ENCODE measurements at regions not wholly inside any gene's neighbourhood (a gene's known extent, or its start where the extent isn't known, plus 50 kb on each side); places are given as distances from the start of the nearest gene placed in this dataset.
A peak's percentile ranks its signal among the peaks of the same experiment; 100 is the strongest.
"Not testable (repeated sequence)": the region's sequence is repeated elsewhere in the genome, so short reads cannot be mapped to it uniquely, and the experiment has no call there.

GRCh38 chr11:71126401-71126800, 126.0 kb downstream of the SHANK2 start:
- DNase-seq (ENCODE audit: low spot score) = not testable (repeated sequence)

GRCh38 chr11:71125150-71125549, 127.2 kb downstream of the SHANK2 start:
- no peak for DNase-seq (ENCODE audit: low spot score)

- DNase-seq (ENCODE audit: low spot score) = no peak
These were observed 128.2 kb downstream of the SHANK2 start for GRCh38 chr11:71124127-71124526.

- DNase-seq (ENCODE audit: low spot score) = peak; percentile 53
These were observed 131.9 kb downstream of the SHANK2 start for GRCh38 chr11:71120471-71120896.

GRCh38 chr11:71119656-71120269, 132.6 kb downstream of the SHANK2 start:
- no peak for DNase-seq (ENCODE audit: low spot score)

- peak; percentile 6 for DNase-seq (ENCODE audit: low spot score)
These were observed 133.6 kb downstream of the SHANK2 start for GRCh38 chr11:71118671-71119250.

GRCh38 chr11:71117311-71117710, 135.1 kb downstream of the SHANK2 start:
- no peak for DNase-seq (ENCODE audit: low spot score)

- no peak for DNase-seq (ENCODE audit: low spot score)
These were observed 135.7 kb downstream of the SHANK2 start for GRCh38 chr11:71116693-71117040.

GRCh38 chr11:71115770-71116692, 136.3 kb downstream of the SHANK2 start:
- DNase-seq (ENCODE audit: low spot score) = no peak

GRCh38 chr11:71114124-71114851, 138.1 kb downstream of the SHANK2 start:
- no peak for DNase-seq (ENCODE audit: low spot score)

- no peak for DNase-seq (ENCODE audit: low spot score)
These were observed 139.4 kb downstream of the SHANK2 start for GRCh38 chr11:71112990-71113389.

- no peak for DNase-seq (ENCODE audit: low spot score)
These were observed 139.9 kb downstream of the SHANK2 start for GRCh38 chr11:71112454-71112853.

GRCh38 chr11:71109586-71109985, 142.8 kb downstream of the SHANK2 start:
- DNase-seq (ENCODE audit: low spot score) = no peak

- no peak for DNase-seq (ENCODE audit: low spot score)
These were observed 143.2 kb downstream of the SHANK2 start for GRCh38 chr11:71109186-71109585.

- no peak for DNase-seq (ENCODE audit: low spot score)
These were observed 144.1 kb downstream of the SHANK2 start for GRCh38 chr11:71108013-71108865.

GRCh38 chr11:71106671-71107070, 145.7 kb downstream of the SHANK2 start:
- no peak for DNase-seq (ENCODE audit: low spot score)

GRCh38 chr11:71103266-71103665, 149.1 kb downstream of the SHANK2 start:
- no peak for DNase-seq (ENCODE audit: low spot score)

- no peak for DNase-seq (ENCODE audit: low spot score)
These were observed 150.0 kb downstream of the SHANK2 start for GRCh38 chr11:71102251-71102995.

- no peak for DNase-seq (ENCODE audit: low spot score)
These were observed 150.8 kb downstream of the SHANK2 start for GRCh38 chr11:71101606-71102005.

- no peak for DNase-seq (ENCODE audit: low spot score)
These were observed 151.3 kb downstream of the SHANK2 start for GRCh38 chr11:71101046-71101445.

- no peak for DNase-seq (ENCODE audit: low spot score)
These were observed 153.6 kb downstream of the SHANK2 start for GRCh38 chr11:71098776-71099175.
